Activated CD8-positive, alpha-beta memory T cell treated with anti-CD3 and anti-CD28 coated beads, Interleukin-2, amount 50 U/mL, for 4 hours (primary cell): ENCODE measurements at regions not wholly inside any gene's neighbourhood (a gene's known extent, or its start where the extent isn't known, plus 50 kb on each side); places are given as distances from the start of the nearest gene placed in this dataset.

ENCODE experiments used
- DNase-seq: peaks from one replicate; pipeline ENCODE4 v3.0.0-alpha.2; 2020

- no peak for DNase-seq
Observed at GRCh38 chr11:25991476-25991875, 340.5 kb upstream of the ANO3 start.

GRCh38 chr11:25992294-25992693, 339.6 kb upstream of the ANO3 start:
- no peak for DNase-seq

- DNase-seq: no peak
Observed at GRCh38 chr11:25993016-25993415, 338.9 kb upstream of the ANO3 start.

- no peak for DNase-seq
Observed at GRCh38 chr11:26011474-26011873, 320.5 kb upstream of the ANO3 start.

- DNase-seq: no peak
Observed at GRCh38 chr11:26014456-26015115, 317.3 kb upstream of the ANO3 start.

- DNase-seq: no peak
Observed at GRCh38 chr11:26017322-26017860, 314.5 kb upstream of the ANO3 start.

GRCh38 chr11:26017903-26018302, 314.0 kb upstream of the ANO3 start:
- no peak for DNase-seq

- no peak for DNase-seq
Observed at GRCh38 chr11:26018336-26018735, 313.6 kb upstream of the ANO3 start.

- DNase-seq: no peak
Observed at GRCh38 chr11:26019386-26019785, 312.5 kb upstream of the ANO3 start.

- DNase-seq: no peak
Observed at GRCh38 chr11:26021017-26021416, 310.9 kb upstream of the ANO3 start.

GRCh38 chr11:26023057-26023456, 308.9 kb upstream of the ANO3 start:
- DNase-seq: no peak

GRCh38 chr11:26025676-26026075, 306.3 kb upstream of the ANO3 start:
- no peak for DNase-seq

- DNase-seq: no peak
Observed at GRCh38 chr11:26026078-26026477, 305.9 kb upstream of the ANO3 start.

- DNase-seq: no peak
Observed at GRCh38 chr11:26027887-26028286, 304.0 kb upstream of the ANO3 start.

GRCh38 chr11:26028393-26028911, 303.5 kb upstream of the ANO3 start:
- no peak for DNase-seq

- no peak for DNase-seq
Observed at GRCh38 chr11:26030399-26030798, 301.5 kb upstream of the ANO3 start.

- no peak for DNase-seq
Observed at GRCh38 chr11:26032241-26032640, 299.7 kb upstream of the ANO3 start.

- no peak for DNase-seq
Observed at GRCh38 chr11:26035696-26036095, 296.2 kb upstream of the ANO3 start.

- no peak for DNase-seq
Observed at GRCh38 chr11:26037716-26038115, 294.2 kb upstream of the ANO3 start.

GRCh38 chr11:26040339-26040738, 291.6 kb upstream of the ANO3 start:
- no peak for DNase-seq

- no peak for DNase-seq
Observed at GRCh38 chr11:26042113-26042512, 289.8 kb upstream of the ANO3 start.

- DNase-seq: no peak
Observed at GRCh38 chr11:26043665-26044064, 288.3 kb upstream of the ANO3 start.

- no peak for DNase-seq
Observed at GRCh38 chr11:26044389-26044788, 287.5 kb upstream of the ANO3 start.

GRCh38 chr11:26045082-26045481, 286.8 kb upstream of the ANO3 start:
- no peak for DNase-seq

- DNase-seq: no peak
Observed at GRCh38 chr11:26048271-26048670, 283.7 kb upstream of the ANO3 start.
